Activated CD8-positive, alpha-beta memory T cell treated with anti-CD3 and anti-CD28 coated beads for 24 hours (primary cell): ENCODE measurements at regions not wholly inside any gene's neighbourhood (a gene's known extent, or its start where the extent isn't known, plus 50 kb on each side); places are given as distances from the start of the nearest gene placed in this dataset.

Experiments used
- DNase-seq: peaks from one replicate; pipeline ENCODE4 v3.0.0-alpha.2; 2020

DNA sequence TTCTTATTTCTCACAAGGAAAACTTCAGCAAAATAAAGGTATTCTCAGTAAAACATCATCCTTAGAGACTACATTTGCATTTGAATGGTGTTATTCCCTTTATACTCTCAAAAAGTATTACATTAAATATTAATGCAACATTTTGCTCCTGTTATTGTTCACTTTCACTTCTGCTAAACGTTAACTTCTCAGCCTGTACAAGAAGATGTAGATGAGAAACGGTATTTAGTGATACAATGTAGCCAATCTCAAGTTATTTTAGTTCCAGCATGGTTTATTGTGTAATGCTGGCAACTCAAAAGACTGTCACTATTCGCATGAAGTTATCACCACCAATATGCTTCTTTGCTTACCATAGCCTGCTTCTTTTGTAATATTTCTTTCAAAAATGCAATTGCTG is 514.1 kb downstream of the CPS1 start:
- DNase-seq, result no peak

- DNase-seq, result no peak
These were observed 520.9 kb downstream of the CPS1 start for GRCh38 chr2:211077216-211077767.

DNA sequence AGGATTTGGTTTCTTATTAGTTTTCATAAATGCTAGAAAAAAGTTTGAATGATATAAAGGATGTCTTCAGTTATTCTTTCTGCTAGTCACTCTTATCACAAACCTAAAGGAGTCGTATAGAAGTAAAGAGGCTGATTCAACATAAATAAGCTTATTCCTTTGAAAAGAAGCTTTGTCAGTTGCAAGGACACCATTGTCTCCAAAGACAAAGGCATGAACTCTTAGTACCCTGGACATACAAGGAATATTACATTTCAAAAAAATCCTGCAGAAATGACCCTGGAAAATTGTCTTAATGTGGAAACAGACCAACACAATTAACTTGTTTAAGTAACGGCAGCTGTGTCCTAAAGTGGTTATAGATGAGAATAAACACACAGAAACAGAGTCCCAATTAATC is 528.0 kb downstream of the CPS1 start:
- no peak for DNase-seq

DNA sequence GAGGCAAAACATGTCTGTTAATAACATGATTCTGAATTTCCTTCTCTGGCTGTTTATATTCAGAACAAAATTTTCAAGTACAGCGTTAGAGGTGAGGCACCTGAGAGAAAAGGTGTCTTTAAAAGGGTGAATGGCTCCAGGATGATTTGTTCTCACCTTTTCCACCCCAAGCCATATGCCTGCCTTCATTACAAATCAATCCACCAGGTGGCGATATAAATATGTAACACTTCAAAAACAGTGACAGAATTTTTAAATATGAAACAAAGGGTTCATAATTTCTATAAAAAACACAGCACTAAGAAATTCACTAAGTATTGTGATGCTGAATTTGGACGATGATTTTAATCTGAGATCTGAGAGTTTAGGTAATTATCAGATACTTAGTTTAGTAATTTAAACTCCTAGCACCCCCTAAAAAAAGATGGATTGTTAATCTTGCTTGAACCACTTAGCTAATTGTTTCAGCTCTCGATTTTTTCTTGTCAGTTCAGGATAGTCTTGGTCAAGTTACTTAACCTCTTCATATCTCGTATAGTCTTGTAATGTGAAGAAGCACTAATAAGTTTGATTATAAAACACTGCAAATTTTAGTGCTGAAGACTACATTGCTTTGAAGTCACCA is 528.8 kb downstream of the CPS1 start:
- DNase-seq, result no peak

DNA sequence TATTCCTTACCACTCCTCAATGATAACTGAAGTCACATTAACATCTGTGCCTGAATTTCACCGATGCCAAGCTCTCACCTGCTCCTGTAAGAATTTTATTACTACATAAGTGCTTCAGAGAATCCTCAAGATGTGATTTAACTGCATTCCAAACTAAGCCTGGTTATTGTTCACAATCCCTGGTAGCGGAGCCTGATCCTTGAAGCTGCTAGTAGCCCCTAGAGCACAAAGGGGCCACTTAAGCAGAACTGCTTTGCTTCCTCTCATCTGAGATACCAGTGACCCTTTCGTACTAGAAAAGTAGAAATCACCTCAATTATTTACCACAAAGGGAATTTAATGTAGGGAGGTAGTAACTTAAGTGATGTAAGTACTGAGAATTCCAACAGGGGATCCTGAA is 529.6 kb downstream of the CPS1 start:
- DNase-seq, result no peak

- DNase-seq, result no peak
These were observed 532.7 kb downstream of the CPS1 start for GRCh38 chr2:211089127-211089526.

DNA sequence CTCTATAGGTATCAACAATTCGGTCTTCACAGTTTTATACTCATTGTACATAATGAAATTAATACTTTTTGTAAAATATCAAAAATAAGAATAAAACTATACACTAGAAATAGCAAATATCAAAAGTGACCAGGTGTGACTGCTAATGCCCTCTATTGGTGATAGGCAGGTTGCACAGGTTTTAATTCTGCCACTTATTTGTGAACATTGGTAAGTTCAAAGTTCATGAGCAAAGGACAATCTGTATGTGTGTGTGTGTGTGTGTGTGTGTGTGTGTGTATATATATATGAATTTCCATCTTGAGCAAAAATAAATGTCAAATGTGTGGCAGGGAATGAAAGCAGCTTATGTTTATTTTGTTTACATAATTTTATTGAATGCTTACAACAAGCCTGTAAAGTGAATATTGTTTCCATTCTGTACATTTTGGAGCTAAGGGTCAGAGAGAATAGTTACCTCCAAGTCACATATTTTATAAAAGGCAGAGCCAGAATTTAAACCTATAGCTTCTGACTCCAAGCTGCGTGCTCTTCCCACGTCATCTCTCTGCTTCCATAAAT is 537.4 kb downstream of the CPS1 start:
- no peak for DNase-seq

DNA sequence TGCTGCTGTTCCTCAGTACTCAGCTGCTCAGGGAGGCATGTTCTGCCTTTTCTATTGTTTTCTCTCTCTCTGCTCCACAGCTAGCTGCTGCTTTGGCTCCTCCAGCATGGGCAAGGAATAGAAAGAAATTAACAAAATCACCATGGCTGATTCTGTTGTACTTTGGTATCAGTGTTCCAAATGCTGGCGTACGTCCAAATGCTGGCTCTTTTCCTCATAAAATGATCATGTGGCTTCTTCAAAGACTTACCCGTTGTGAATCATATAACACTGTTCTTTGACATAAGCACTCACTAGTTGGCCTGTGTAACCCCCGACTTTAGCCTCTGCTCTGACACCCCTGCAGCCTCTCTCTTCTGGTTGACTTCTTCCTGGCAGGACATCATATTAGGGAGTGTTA is 547.6 kb downstream of the CPS1 start:
- no peak for DNase-seq

DNA sequence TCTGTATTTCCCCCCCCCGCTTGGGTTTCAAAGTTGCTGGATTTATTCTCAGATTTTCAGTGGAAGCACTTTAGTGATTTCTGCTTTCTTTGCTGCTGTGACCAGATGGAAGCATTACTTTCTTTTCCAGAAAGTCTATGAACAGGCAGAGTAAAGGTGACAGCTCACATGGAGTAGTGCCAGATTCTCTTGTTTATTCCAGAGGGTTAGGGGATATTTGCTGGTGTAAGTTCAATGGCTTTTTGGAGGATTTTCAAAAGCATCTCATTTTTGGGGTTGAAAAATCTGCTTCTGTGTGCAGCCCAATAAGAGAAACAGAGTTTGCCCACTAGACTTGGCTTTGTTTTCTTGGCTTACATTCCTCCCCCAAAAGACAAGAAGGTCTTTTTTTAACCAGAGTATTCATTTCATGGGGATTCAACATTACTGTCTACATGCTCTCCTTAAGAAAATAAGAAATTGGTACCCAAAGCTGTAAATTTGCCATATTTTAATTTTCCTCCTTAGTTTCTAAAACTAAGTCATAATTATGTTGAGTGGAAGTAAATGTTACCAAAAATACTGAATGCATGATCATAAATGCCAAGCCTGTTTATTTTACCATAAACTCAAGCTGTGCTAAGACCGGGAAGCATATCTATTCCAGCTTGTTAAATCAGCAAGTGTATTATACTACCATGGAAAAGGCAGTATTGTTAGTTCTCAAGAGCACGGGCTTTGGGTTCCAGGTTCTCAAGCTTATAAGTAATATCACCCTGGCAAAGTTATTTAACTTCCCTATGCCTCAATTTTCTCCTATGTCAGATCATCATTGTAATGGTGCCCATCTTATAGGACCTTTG is 557.2 kb downstream of the CPS1 start:
- no peak for DNase-seq

DNA sequence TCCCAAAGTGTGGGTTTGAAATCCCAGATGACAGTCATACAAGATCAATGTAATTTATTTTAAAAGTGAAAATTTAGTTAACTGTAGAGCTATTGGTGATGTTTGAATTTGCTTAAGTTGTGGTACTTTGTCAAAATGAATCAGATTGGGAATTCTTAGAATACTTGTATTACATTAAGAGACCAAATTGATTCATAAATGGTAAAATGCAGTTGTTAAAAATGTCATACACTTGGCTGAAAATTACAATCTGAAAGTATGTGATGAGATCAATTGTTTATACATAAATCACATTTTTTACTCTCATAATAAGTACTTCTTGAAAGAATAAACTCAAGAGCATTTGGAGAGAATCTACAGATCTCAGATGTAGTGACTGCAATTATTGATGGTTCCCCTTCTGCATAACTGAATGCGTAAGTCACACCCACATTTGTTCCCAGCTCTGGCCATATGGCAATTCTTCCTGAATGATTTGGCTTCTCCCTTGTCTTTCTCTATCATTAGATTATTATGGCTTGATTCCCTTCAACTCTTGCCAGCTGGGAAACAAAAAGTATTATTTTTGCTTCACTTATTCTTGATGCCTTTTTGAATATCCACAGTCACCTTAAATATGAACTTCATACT is 558.5 kb downstream of the CPS1 start:
- no peak for DNase-seq

DNA sequence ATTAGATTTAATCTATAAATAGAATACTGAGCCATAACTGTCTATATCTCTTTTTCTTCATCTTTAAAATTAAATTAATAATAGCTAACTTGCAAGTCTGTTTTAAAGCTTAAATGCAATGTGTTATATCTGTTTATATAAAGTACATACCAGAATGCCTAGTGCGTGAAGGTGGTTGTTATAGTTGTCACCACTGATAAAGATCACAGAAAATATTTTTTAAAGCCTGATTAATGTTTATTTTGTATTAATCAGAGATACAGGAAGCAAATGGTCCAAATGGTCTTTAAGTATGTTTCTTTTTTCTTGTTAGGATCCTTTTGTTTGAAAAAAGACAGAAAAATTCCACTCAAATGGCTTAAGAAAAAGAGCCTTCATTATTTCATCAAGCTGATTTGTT is 560.6 kb downstream of the CPS1 start:
- no peak for DNase-seq

DNA sequence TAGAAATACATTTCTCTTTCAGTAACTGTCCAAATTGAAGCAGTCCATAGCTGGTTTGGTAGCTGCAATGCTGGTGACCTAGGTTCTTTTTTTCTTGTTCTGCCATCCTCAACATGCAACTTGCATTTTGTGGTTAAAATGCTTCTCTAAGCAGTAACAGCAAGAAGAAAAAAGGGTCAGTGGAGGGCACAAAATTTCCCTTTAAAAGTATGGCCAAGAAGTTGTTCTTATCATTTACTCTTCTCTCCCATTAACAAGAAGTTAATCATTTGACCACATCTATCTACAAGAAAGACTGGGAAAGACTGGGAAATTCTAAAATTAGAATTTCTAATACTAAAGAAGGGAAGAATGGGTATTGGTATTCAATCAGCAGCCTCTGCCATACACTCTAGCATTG is 569.9 kb downstream of the CPS1 start:
- DNase-seq, result no peak

- no peak for DNase-seq
These were observed 571.1 kb downstream of the CPS1 start for GRCh38 chr2:211127501-211127900.

DNA sequence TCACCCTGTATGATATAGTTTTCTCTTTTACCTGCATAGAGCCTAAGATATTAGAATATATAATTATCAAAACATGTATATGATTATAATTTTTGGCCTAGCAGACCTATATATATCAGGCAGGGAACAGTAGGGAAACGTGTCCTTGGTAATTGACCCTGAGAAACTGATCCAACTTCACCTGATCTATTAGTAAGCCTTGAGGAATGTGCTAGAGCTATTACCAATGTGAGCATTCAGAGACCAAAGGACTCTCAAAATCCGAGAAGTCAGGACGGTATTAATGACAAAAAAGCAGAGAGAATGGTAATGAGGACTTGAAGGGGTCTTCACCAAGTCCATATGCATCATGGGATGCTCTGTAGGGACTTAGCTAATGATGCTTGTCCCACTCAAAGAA is 571.9 kb downstream of the CPS1 start:
- no peak for DNase-seq

DNA sequence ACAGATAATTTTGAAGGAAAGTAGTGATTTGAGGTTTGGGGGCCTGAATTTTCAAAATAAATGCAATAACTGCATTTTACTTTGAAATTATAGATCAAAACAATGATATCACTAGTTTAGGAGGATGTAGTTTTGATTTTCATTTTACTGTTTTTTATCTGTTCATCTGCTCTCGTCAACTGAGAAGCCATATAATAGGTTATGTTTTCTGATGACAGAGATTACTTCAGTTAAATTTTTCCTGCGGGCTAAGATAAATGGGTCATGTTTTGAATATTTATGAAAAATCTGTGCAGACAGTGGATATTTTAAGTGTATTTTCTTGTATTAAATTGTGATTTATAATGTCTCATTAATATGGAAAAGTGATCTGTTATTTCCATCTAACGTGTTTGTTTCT is 573.4 kb downstream of the CPS1 start:
- no peak for DNase-seq

GRCh38 chr2:211132046-211132445 is 575.6 kb downstream of the CPS1 start:
- no peak for DNase-seq

- no peak for DNase-seq
These were observed 576.2 kb downstream of the CPS1 start for GRCh38 chr2:211132573-211132972.

- no peak for DNase-seq
These were observed 577.4 kb downstream of the CPS1 start for GRCh38 chr2:211133766-211134165.

- no peak for DNase-seq
These were observed 582.2 kb downstream of the CPS1 start for GRCh38 chr2:211138551-211138950.

DNA sequence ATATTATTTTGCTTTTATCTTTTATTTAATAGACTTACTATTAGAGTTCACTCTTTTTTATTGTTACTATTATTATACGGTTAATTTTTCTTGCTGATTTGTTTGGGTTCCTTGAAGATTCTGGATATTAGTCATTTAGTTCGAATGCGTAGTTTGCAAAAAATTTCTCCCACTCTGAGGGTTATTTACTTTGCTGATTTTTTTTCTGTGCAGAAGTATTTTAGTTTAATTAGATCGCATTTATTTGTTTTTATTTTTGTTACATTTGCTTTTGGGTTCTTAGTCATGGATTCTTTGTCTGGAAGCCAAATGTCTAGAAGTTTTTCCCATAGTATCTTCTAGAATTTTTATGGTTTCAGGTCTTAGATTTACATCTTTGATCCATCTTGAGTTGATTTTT is 585.2 kb downstream of the CPS1 start:
- DNase-seq, result no peak

GRCh38 chr2:211144078-211144477 is 587.7 kb downstream of the CPS1 start:
- DNase-seq, result no peak

- DNase-seq, result no peak
These were observed 588.7 kb downstream of the CPS1 start for GRCh38 chr2:211144974-211145665.

- no peak for DNase-seq
These were observed 593.3 kb downstream of the CPS1 start for GRCh38 chr2:211149731-211150130.
